Pancreas (tissue), 10 donors: ENCODE measurements at regions not wholly inside any gene's neighbourhood (a gene's known extent, or its start where the extent isn't known, plus 50 kb on each side); places are given as distances from the start of the nearest gene placed in this dataset.
"Not testable (repeated sequence)": the region's sequence is repeated elsewhere in the genome, so short reads cannot be mapped to it uniquely, and the experiment has no call there.

ENCODE experiments used
- ATAC-seq, 4 donors: fragments of 200-7000 bp; cut with Tn5 transposase; one replicate each; pipeline versions ENCODE4 v1.8.0 to v1.9.1; 2020; ENCODE audit warnings: mild to moderate bottlenecking in 4 of 4, moderate library complexity in 4 of 4
- DNase-seq, 6 donors: peaks; one replicate each; pipeline ENCODE4 v3.0.0-alpha.2; 2020
- FAIRE-seq: peaks from 2 replicates; lab custom pipeline; 2012; peaks lifted over from hg19 to GRCh38; lab: Jason Lieb, UNC
- H3K27ac ChIP-seq, 4 donors: fragments of 200-600 bp; sonication (generic); 1 replicate in 3 of 4; 2 replicates in 1 of 4; pipeline versions ENCODE4 v1.5.0 to v1.8.0; 2020
- H3K27me3 ChIP-seq, 4 donors: fragments of 200-600 bp; one replicate each; pipeline ENCODE4 v1.8.0; 2021
- H3K36me3 ChIP-seq, 3 donors: fragments of 200-600 bp; sonication (generic) in 1 of 3; one replicate each; pipeline versions ENCODE4 v1.5.0 to v1.8.0; 2020 to 2021
- H3K4me1 ChIP-seq, 3 donors: fragments of 200-600 bp; one replicate each; pipeline ENCODE4 v1.8.0; 2021
- H3K4me3 ChIP-seq, 4 donors: fragments of 200-600 bp; sonication (generic) in 2 of 4; one replicate each; pipeline versions ENCODE4 v1.5.0 to v1.8.0; 2020 to 2021
- H3K9me3 ChIP-seq, 4 donors: fragments of 200-600 bp; one replicate each; pipeline ENCODE4 v1.8.0; 2021
- WGBS, 2 donors: extraction: QIAGEN DNeasy Blood & Tissue Kit; methylation state at CpG; one replicate each; pipeline ENCODE4 v1.1.7; 2013; 5-methylcytosine and 5-hydroxymethylcytosine counted together
- intact Hi-C, 3 donors: fragments of 100-400 bp; cut with DNase I; formaldehyde crosslinking; loops; one replicate each; pipeline versions ENCODE4 v1.11.1 to v1.14.2; 2022
- TF ChIP-seq, protein P1 (sequence below), 4 donors: fragments of 200-600 bp; sonication (generic) in 3 of 4; IDR thresholded peaks; one replicate each; pipeline versions ENCODE4 v1.5.0 to v1.8.0; 2021; ENCODE audit warnings: antibody characterized with exemption in 4 of 4
- donor health status: healthy with polysubstance abuse.
- donor health status: DM: no; HTN: no; CAD: no; lungs with moderate emphysema.
- donor health status: DM: no; HTN: no; CAD: no.
- donor health status: control.
- donor health status: control.
- donor health status: Bipolar disorder and iron deficiency.
- donor health status: DM: yes; HTN: yes; CAD: no.
- donor health status: DM: no; HTN: no; CAD: no.
- donor health status: DM: no; HTN: no; CAD: no.
- donor health status: DM: yes; HTN: yes; CAD: no.

DNA sequence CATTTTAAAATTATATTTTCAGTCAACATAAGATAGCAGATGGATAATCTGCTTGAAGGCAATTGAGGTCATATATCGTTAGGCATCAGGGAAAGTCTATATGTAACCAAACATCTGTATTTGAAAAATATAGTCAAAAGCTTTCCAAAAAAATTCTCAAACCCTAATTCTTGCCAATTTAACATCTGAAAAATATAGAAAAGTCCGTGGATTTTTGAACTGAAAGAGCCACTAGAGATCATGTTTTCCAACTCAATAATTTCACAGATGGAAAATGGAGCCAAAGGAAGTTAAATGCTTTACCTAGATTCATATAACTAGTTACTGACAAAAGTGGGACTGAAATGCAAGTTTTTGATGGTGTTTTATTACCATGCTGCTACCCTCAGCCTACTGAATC lies 185.1 kb upstream of the ZNF804A start:
- no peak overlapping the region for H3K27ac ChIP-seq
- FAIRE-seq (no peak), ATAC-seq (no peak), DNase-seq (no peak)
- H3K9me3 ChIP-seq = no peaks in the 10 kb centered on the region
- no peaks in the 10 kb centered on the region for H3K36me3 ChIP-seq
- WGBS, 2 donors = 80 to 85% methylated on average over 2 of the region's 2 CpGs
- TF ChIP-seq, protein P1, sequence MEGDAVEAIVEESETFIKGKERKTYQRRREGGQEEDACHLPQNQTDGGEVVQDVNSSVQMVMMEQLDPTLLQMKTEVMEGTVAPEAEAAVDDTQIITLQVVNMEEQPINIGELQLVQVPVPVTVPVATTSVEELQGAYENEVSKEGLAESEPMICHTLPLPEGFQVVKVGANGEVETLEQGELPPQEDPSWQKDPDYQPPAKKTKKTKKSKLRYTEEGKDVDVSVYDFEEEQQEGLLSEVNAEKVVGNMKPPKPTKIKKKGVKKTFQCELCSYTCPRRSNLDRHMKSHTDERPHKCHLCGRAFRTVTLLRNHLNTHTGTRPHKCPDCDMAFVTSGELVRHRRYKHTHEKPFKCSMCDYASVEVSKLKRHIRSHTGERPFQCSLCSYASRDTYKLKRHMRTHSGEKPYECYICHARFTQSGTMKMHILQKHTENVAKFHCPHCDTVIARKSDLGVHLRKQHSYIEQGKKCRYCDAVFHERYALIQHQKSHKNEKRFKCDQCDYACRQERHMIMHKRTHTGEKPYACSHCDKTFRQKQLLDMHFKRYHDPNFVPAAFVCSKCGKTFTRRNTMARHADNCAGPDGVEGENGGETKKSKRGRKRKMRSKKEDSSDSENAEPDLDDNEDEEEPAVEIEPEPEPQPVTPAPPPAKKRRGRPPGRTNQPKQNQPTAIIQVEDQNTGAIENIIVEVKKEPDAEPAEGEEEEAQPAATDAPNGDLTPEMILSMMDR (IDR thresholded peaks at IDR 0.05) = no peak
- intact Hi-C loops = no loop called here
- H3K27me3 ChIP-seq = no peaks in the 10 kb centered on the region
- H3K4me3 ChIP-seq = no peak overlapping the region
- peaks cover 0 to 9% (median 4%) of the 10 kb centered on the region in 3 donors for H3K4me1 ChIP-seq

DNA sequence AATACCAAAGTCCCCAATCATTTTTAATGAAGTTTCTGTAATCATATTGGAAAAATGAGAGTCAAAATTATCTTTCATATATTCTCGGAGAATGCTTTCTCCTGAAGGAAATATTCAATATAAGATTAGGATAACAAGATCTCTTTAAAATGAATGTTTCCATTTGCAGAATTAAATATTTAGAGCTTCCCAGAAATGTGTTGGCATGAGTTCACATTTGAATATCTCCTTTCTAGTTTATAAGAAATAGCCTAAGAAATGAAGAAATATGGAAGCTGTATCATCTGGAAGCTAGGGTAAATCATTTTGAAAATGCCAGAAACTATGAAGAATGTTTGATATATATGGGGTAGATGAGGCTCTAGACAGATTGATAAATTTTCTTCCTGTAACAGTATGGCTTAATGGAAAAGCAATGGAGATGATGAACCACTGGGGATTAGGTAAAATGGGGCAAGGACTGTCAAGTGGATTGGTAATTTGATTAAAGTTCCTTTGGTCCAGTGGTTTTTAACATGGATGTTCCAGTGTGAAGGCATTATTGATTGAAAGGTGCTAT lies 184.6 kb upstream of the ZNF804A start:
- Histone ChIP-seq H3K36me3 (no peaks in the 10 kb centered on the region), H3K4me1 (peaks cover 0 to 9% (median 4%) of the 10 kb centered on the region in 3 donors), H3K4me3 (no peak overlapping the region), H3K27ac (no peak overlapping the region), H3K9me3 (no peaks in the 10 kb centered on the region), H3K27me3 (no peaks in the 10 kb centered on the region)
- intact Hi-C loops = no loop called here
- ATAC-seq = no peak
- WGBS, 2 donors = 87 to 98% methylated on average over 1 of the region's 1 CpG
- TF ChIP-seq, protein P1 (IDR thresholded peaks at IDR 0.05) = no peak
- FAIRE-seq = no peak
- no peak for DNase-seq

DNA sequence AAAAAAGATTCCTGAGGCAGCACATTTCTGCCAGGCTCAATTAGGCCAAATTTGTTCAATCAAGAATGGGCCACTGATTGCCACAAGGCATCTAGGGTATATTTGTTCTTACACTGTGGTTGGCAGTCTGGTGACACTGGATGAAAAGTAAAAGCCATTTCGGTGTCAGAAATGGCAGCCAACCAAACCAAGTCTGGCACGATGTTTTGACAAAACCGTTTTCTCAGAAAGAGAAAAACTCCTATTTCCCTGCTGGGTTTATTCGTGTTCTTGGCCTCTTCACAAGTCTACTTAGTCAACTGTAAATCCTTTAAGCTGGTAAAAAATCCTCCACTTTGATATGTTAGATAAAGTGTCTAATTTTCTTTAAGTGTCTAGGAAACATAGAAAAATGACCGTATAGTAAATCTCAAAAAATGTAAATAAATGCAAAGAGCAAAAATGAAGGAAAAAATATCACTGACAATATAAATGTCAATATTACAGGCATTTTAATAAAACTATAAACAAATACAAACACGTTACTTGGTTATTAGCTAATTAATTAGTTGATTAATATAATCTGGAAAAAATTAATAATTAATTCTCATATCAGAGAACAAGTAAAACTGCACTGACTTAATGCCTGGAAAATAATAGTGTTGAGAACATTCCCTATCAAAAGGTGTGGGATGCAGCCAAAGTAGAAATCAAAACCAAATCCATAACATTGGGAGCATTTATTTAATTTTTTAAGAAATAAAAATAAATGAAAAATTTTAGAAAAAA lies 182.0 kb upstream of the ZNF804A start:
- ATAC-seq (no peak), DNase-seq (no peak), FAIRE-seq (no peak)
- H3K4me3 ChIP-seq = no peak overlapping the region
- intact Hi-C loops = no loop called here
- WGBS, 2 donors = 73 to 89% methylated on average over 6 of the region's 6 CpGs
- H3K36me3 ChIP-seq = no peaks in the 10 kb centered on the region
- no peak overlapping the region for H3K27ac ChIP-seq
- no peaks in the 10 kb centered on the region for H3K9me3 ChIP-seq
- H3K4me1 ChIP-seq = no peaks in the 10 kb centered on the region
- H3K27me3 ChIP-seq = no peaks in the 10 kb centered on the region
- TF ChIP-seq, protein P1 (IDR thresholded peaks at IDR 0.05) = no peak

DNA sequence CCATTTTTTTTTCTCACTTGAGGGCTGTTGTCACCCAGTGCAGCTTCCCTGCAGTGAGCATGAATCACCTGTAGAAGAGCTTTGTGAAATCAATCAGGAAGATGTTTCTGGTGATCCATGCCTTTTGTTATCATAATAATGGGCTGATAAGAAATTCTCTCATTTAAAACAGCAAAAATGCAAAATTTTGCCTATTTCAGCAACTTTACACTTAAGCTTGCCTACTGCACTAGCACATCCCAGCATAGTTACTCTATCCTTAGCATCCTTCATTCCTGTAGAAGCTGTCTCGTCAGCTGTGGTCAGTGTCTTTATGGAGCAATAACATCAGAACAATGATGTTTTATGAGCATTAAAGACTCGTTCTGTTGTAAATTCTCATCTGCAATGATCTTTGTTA lies 178.6 kb upstream of the ZNF804A start:
- no peaks in the 10 kb centered on the region for H3K9me3 ChIP-seq
- no peak overlapping the region for H3K4me3 ChIP-seq
- intact Hi-C loops = no loop called here
- no peak for DNase-seq
- H3K36me3 ChIP-seq = no peaks in the 10 kb centered on the region
- ATAC-seq = no peak
- WGBS, 2 donors = 57 to 74% methylated on average over 2 of the region's 2 CpGs
- no peak for FAIRE-seq
- no peaks in the 10 kb centered on the region for H3K27me3 ChIP-seq
- no peak overlapping the region for H3K27ac ChIP-seq
- TF ChIP-seq, protein P1 (IDR thresholded peaks at IDR 0.05) = no peak
- no peaks in the 10 kb centered on the region for H3K4me1 ChIP-seq

DNA sequence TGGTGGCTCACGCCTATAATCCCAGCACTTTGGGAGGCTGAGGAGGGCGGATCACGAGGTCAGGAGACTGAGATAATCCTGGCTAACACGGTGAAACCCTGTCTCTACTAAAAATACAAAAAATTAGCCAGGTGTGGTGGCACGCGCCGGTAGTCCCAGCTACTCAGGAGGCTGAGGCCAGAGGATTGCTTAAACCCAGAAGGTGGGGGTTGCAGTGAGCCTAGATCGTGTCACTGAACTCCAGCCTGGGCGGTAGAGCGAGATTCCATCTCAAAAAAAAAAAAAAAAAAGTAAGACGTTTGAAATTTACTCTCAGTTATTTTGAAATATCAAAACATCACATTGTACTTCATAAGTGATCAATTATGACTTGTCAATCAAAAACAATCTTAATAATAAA lies 176.9 kb upstream of the ZNF804A start:
- 80 to 87% methylated on average over 11 of the region's 11 CpGs for WGBS, 2 donors

More for the DNA sequence above, 176.9 kb upstream of the ZNF804A start:
- intact Hi-C loops, H3K27ac ChIP-seq, H3K4me3 ChIP-seq, DNase-seq, H3K4me1 ChIP-seq, FAIRE-seq, H3K9me3 ChIP-seq, H3K36me3 ChIP-seq, H3K27me3 ChIP-seq, ATAC-seq: not testable (repeated sequence)
